ENCODE measurements at regions not wholly inside any gene's neighbourhood (a gene's known extent, or its start where the extent isn't known, plus 50 kb on each side); places are given as distances from the start of the nearest gene placed in this dataset.

DNA sequence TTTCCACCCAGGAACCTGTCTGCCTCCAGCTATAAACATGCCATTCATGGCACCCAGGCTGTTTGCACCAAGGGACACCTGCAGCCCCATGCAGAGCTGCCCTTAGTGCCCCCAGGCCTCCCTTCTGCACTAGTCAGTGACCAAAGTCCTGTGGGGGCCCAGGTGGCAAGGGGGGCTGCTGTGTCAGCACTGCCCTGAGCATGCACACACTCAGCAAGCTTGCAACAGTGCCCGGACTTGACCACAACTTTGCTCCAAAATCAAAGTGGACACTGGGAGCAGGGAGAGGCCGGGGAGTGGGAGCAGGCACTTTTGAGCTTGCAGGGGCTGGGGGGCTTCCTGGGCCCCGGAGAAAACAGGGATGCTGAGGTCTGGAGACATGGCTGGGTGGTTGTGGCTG lies 192.9 kb upstream of the MBL2 start:
- no peaks in the 10 kb centered on the region for H3K27me3 Mint-ChIP-seq (ENCODE audit: insufficient read depth)
- TF ChIP-seq, protein P1, sequence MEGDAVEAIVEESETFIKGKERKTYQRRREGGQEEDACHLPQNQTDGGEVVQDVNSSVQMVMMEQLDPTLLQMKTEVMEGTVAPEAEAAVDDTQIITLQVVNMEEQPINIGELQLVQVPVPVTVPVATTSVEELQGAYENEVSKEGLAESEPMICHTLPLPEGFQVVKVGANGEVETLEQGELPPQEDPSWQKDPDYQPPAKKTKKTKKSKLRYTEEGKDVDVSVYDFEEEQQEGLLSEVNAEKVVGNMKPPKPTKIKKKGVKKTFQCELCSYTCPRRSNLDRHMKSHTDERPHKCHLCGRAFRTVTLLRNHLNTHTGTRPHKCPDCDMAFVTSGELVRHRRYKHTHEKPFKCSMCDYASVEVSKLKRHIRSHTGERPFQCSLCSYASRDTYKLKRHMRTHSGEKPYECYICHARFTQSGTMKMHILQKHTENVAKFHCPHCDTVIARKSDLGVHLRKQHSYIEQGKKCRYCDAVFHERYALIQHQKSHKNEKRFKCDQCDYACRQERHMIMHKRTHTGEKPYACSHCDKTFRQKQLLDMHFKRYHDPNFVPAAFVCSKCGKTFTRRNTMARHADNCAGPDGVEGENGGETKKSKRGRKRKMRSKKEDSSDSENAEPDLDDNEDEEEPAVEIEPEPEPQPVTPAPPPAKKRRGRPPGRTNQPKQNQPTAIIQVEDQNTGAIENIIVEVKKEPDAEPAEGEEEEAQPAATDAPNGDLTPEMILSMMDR (conservative IDR thresholded peaks at IDR 0.05): no peak
- peak overlapping the region; percentile 12 for H3K4me3 ChIP-seq (ENCODE audit: low read length)
- H3K9me3 ChIP-seq (ENCODE audit: control insufficient read depth, low read length): peaks cover 12% of the 10 kb centered on the region
- H3K27me3 ChIP-seq (ENCODE audit: control insufficient read depth, insufficient read depth, low read length, poor library complexity, severe bottlenecking): no peaks in the 10 kb centered on the region
- no peaks in the 10 kb centered on the region for H3K36me3 ChIP-seq (ENCODE audit: control insufficient read depth, insufficient read depth, low read length)
- peaks cover 12% of the 10 kb centered on the region for H3K4me1 ChIP-seq (ENCODE audit: control insufficient read depth, insufficient read depth, low read length)
- 87% methylated on average over 3 of the region's 3 CpGs; no CpG with 5 or more reads in 1 of the 2 experiments for WGBS, 2 experiments (ENCODE audit: insufficient coverage in 1 of 2, insufficient read length in 1 of 2)
- H3K27ac Mint-ChIP-seq: no peak overlapping the region
- no peak overlapping the region for H3K4me3 Mint-ChIP-seq
- peak overlapping the region; percentile 10 for H3K27ac ChIP-seq (ENCODE audit: low read depth, low read length)
- no peak overlapping the region for H3K9ac ChIP-seq (ENCODE audit: extremely low read depth, low read length, poor library complexity, severe bottlenecking)
- no peak for DNase-seq
- no peaks in the 10 kb centered on the region for H3K36me3 Mint-ChIP-seq (ENCODE audit: low read depth)
- H3K4me1 Mint-ChIP-seq: peaks cover 25% of the 10 kb centered on the region
- peaks cover 9% of the 10 kb centered on the region for H3K9me3 Mint-ChIP-seq

DNA sequence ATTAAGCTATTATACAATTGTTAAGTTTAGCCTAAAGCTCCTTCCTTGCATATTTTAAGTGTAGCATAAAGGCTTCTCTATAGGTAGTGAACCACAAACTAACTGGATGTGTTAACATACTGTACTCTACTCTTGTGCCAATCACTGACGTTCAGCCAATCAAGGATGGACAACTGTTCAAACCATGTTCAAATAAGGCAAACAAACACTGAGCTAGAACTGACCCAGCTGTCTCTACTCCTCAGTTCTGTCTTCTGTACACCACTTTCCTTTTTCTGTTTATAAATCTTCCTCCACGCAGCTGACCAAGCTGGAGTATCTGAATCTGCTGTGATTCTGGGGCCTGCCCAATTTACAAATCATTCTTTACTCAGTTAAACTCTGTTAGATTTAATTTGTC lies 188.7 kb upstream of the MBL2 start:
- H3K36me3 ChIP-seq (ENCODE audit: control insufficient read depth, insufficient read depth, low read length): no peaks in the 10 kb centered on the region
- Mint-ChIP-seq H3K4me3 (no peak overlapping the region), H3K36me3 (ENCODE audit: low read depth) (no peaks in the 10 kb centered on the region), H3K9me3 (no peaks in the 10 kb centered on the region), H3K27ac (no peak overlapping the region), H3K27me3 (ENCODE audit: insufficient read depth) (no peaks in the 10 kb centered on the region), H3K4me1 (peaks cover 15% of the 10 kb centered on the region)
- peaks cover 10% of the 10 kb centered on the region for H3K4me1 ChIP-seq (ENCODE audit: control insufficient read depth, insufficient read depth, low read length)
- H3K9me3 ChIP-seq (ENCODE audit: control insufficient read depth, low read length): peaks cover 12% of the 10 kb centered on the region
- no peak for DNase-seq
- no peak overlapping the region for H3K4me3 ChIP-seq (ENCODE audit: low read length)
- 87 to 100% methylated on average over 1 to 2 of the region's 2 CpGs for WGBS, 2 experiments (ENCODE audit: insufficient coverage in 1 of 2, insufficient read length in 1 of 2)
- H3K9ac ChIP-seq (ENCODE audit: extremely low read depth, low read length, poor library complexity, severe bottlenecking): no peak overlapping the region
- TF ChIP-seq, protein P1 (conservative IDR thresholded peaks at IDR 0.05): no peak
- H3K27me3 ChIP-seq (ENCODE audit: control insufficient read depth, insufficient read depth, low read length, poor library complexity, severe bottlenecking): no peaks in the 10 kb centered on the region
- H3K27ac ChIP-seq (ENCODE audit: low read depth, low read length): no peak overlapping the region

GRCh38 chr10:52959810-52960209 lies 187.2 kb upstream of the MBL2 start:
- H3K4me3 ChIP-seq (ENCODE audit: low read length): no peak overlapping the region
- no peak overlapping the region for H3K9ac ChIP-seq (ENCODE audit: extremely low read depth, low read length, poor library complexity, severe bottlenecking)
- Mint-ChIP-seq H3K9me3 (no peaks in the 10 kb centered on the region), H3K4me1 (peaks cover 10% of the 10 kb centered on the region), H3K27me3 (ENCODE audit: insufficient read depth) (no peaks in the 10 kb centered on the region), H3K36me3 (ENCODE audit: low read depth) (no peaks in the 10 kb centered on the region), H3K27ac (no peak overlapping the region), H3K4me3 (no peak overlapping the region)
- no peaks in the 10 kb centered on the region for H3K4me1 ChIP-seq (ENCODE audit: control insufficient read depth, insufficient read depth, low read length)
- peaks cover 5% of the 10 kb centered on the region for H3K9me3 ChIP-seq (ENCODE audit: control insufficient read depth, low read length)
- no peak for DNase-seq
- no peak overlapping the region for H3K27ac ChIP-seq (ENCODE audit: low read depth, low read length)
- no peaks in the 10 kb centered on the region for H3K36me3 ChIP-seq (ENCODE audit: control insufficient read depth, insufficient read depth, low read length)
- TF ChIP-seq, protein P1 (conservative IDR thresholded peaks at IDR 0.05): no peak
- WGBS, 2 experiments (ENCODE audit: insufficient coverage in 1 of 2, insufficient read length in 1 of 2): 88% methylated on average over 2 of the region's 2 CpGs; no CpG with 5 or more reads in 1 of the 2 experiments
- H3K27me3 ChIP-seq (ENCODE audit: control insufficient read depth, insufficient read depth, low read length, poor library complexity, severe bottlenecking): no peaks in the 10 kb centered on the region

Measured in endodermal cell (in vitro differentiated cells).